ENCODE measurements at regions not wholly inside any gene's neighbourhood (a gene's known extent, or its start where the extent isn't known, plus 50 kb on each side); places are given as distances from the start of the nearest gene placed in this dataset.
"Not testable (repeated sequence)": the region's sequence is repeated elsewhere in the genome, so short reads cannot be mapped to it uniquely, and the experiment has no call there.

GRCh38 chr6:169106176-169106575 lies 147.5 kb downstream of the THBS2 start:
- ChIA-PET POLR2A (interaction anchor here (0.5 kb wide), 1 partner anchor 571 kb away, joined by 3 read pairs; no protein-coding TSS in a partner anchor), CTCF (no interaction called here)
- no peak for DNase-seq
- Mint-ChIP-seq H3K27ac (no peak overlapping the region), H3K27me3 (no peaks in the 10 kb centered on the region), H3K36me3 (ENCODE audit: low read depth) (no peaks in the 10 kb centered on the region), H3K4me1 (no peaks in the 10 kb centered on the region), H3K4me3 (no peak overlapping the region), H3K9me3 (no peaks in the 10 kb centered on the region)

- POLR2A ChIA-PET = no interaction called here
- Mint-ChIP-seq H3K27ac (no peak overlapping the region), H3K4me3 (no peak overlapping the region), H3K9me3 (no peaks in the 10 kb centered on the region), H3K27me3 (no peaks in the 10 kb centered on the region), H3K36me3 (ENCODE audit: low read depth) (no peaks in the 10 kb centered on the region), H3K4me1 (no peaks in the 10 kb centered on the region)
- CTCF ChIA-PET = no interaction called here
- DNase-seq = no peak
Measured at GRCh38 chr6:169101981-169102380, 151.7 kb downstream of the THBS2 start.

GRCh38 chr6:169101036-169101805 lies 152.4 kb downstream of the THBS2 start:
- Mint-ChIP-seq H3K4me1 (no peaks in the 10 kb centered on the region), H3K9me3 (no peaks in the 10 kb centered on the region), H3K27ac (no peak overlapping the region), H3K27me3 (no peaks in the 10 kb centered on the region), H3K36me3 (ENCODE audit: low read depth) (no peaks in the 10 kb centered on the region), H3K4me3 (no peak overlapping the region)
- no peak for DNase-seq
- ChIA-PET CTCF (no interaction called here), POLR2A (no interaction called here)

GRCh38 chr6:169099411-169100202 lies 154.0 kb downstream of the THBS2 start:
- Mint-ChIP-seq H3K27me3 (no peaks in the 10 kb centered on the region), H3K27ac (no peak overlapping the region), H3K9me3 (no peaks in the 10 kb centered on the region), H3K4me3 (no peak overlapping the region), H3K36me3 (ENCODE audit: low read depth) (no peaks in the 10 kb centered on the region), H3K4me1 (no peaks in the 10 kb centered on the region)
- ChIA-PET POLR2A (no interaction called here), CTCF (no interaction called here)
- no peak for DNase-seq

- not testable (repeated sequence) for H3K27me3 Mint-ChIP-seq, DNase-seq
Measured at GRCh38 chr6:169098651-169099050, 155.0 kb downstream of the THBS2 start.

GRCh38 chr6:169098116-169098515 lies 155.5 kb downstream of the THBS2 start:
- H3K4me1 Mint-ChIP-seq = no peaks in the 10 kb centered on the region
- no peaks in the 10 kb centered on the region for H3K27me3 Mint-ChIP-seq
- ChIA-PET POLR2A (no interaction called here), CTCF (no interaction called here)
- H3K27ac Mint-ChIP-seq = no peak overlapping the region
- DNase-seq = no peak
- H3K9me3 Mint-ChIP-seq = peaks cover 3% of the 10 kb centered on the region
- no peak overlapping the region for H3K4me3 Mint-ChIP-seq
- no peaks in the 10 kb centered on the region for H3K36me3 Mint-ChIP-seq (ENCODE audit: low read depth)

More at GRCh38 chr6:169098651-169099050, 155.0 kb downstream of the THBS2 start:
- CTCF ChIA-PET; H3K9me3 Mint-ChIP-seq; H3K4me1 Mint-ChIP-seq; POLR2A ChIA-PET; H3K36me3 Mint-ChIP-seq (ENCODE audit: low read depth); H3K4me3 Mint-ChIP-seq; H3K27ac Mint-ChIP-seq: not testable (repeated sequence)

- CTCF ChIA-PET = no interaction called here
- POLR2A ChIA-PET = no interaction called here
- no peak overlapping the region for H3K27ac Mint-ChIP-seq
- peaks cover 3% of the 10 kb centered on the region for H3K9me3 Mint-ChIP-seq
- DNase-seq = no peak
- H3K4me3 Mint-ChIP-seq = no peak overlapping the region
- H3K27me3 Mint-ChIP-seq = no peaks in the 10 kb centered on the region
- H3K36me3 Mint-ChIP-seq (ENCODE audit: low read depth) = no peaks in the 10 kb centered on the region
- no peaks in the 10 kb centered on the region for H3K4me1 Mint-ChIP-seq
Measured at GRCh38 chr6:169097381-169097959, 156.2 kb downstream of the THBS2 start.

GRCh38 chr6:169096388-169096787 lies 157.3 kb downstream of the THBS2 start:
- ChIA-PET CTCF (no interaction called here), POLR2A (no interaction called here)
- no peak overlapping the region for H3K27ac Mint-ChIP-seq
- no peak for DNase-seq
- H3K36me3 Mint-ChIP-seq (ENCODE audit: low read depth) = no peaks in the 10 kb centered on the region
- no peaks in the 10 kb centered on the region for H3K4me1 Mint-ChIP-seq
- H3K27me3 Mint-ChIP-seq = no peaks in the 10 kb centered on the region
- H3K9me3 Mint-ChIP-seq = peaks cover 7% of the 10 kb centered on the region
- H3K4me3 Mint-ChIP-seq = no peak overlapping the region

- H3K9me3 Mint-ChIP-seq = peaks cover 18% of the 10 kb centered on the region
- CTCF ChIA-PET = no interaction called here
Measured at GRCh38 chr6:169095153-169095552, 158.5 kb downstream of the THBS2 start.

GRCh38 chr6:169094552-169094950 lies 159.1 kb downstream of the THBS2 start:
- Mint-ChIP-seq H3K36me3 (ENCODE audit: low read depth) (no peaks in the 10 kb centered on the region), H3K4me1 (no peaks in the 10 kb centered on the region), H3K27me3 (no peaks in the 10 kb centered on the region), H3K9me3 (peaks cover 23% of the 10 kb centered on the region), H3K4me3 (no peak overlapping the region), H3K27ac (no peak overlapping the region)
- POLR2A ChIA-PET = no interaction called here
- no peak for DNase-seq
- CTCF ChIA-PET = no interaction called here

More at GRCh38 chr6:169095153-169095552, 158.5 kb downstream of the THBS2 start:
- POLR2A ChIA-PET = no interaction called here
- no peak for DNase-seq
- no peaks in the 10 kb centered on the region for H3K36me3 Mint-ChIP-seq (ENCODE audit: low read depth)
- no peaks in the 10 kb centered on the region for H3K27me3 Mint-ChIP-seq
- no peak overlapping the region for H3K27ac Mint-ChIP-seq
- H3K4me1 Mint-ChIP-seq = no peaks in the 10 kb centered on the region
- no peak overlapping the region for H3K4me3 Mint-ChIP-seq

GRCh38 chr6:169093770-169094551 lies 159.7 kb downstream of the THBS2 start:
- H3K4me1 Mint-ChIP-seq = no peaks in the 10 kb centered on the region
- ChIA-PET POLR2A (no interaction called here), CTCF (interaction anchor here (1.0 kb wide), 1 partner anchor 21 kb away, joined by 3 read pairs; no protein-coding TSS in a partner anchor)
- H3K4me3 Mint-ChIP-seq = no peak overlapping the region
- no peak overlapping the region for H3K27ac Mint-ChIP-seq
- no peak for DNase-seq
- no peaks in the 10 kb centered on the region for H3K27me3 Mint-ChIP-seq
- H3K9me3 Mint-ChIP-seq = peaks cover 24% of the 10 kb centered on the region
- no peaks in the 10 kb centered on the region for H3K36me3 Mint-ChIP-seq (ENCODE audit: low read depth)

GRCh38 chr6:169093066-169093723 lies 160.5 kb downstream of the THBS2 start:
- Mint-ChIP-seq H3K27me3 (no peaks in the 10 kb centered on the region), H3K4me1 (no peaks in the 10 kb centered on the region), H3K9me3 (peaks cover 27% of the 10 kb centered on the region), H3K36me3 (ENCODE audit: low read depth) (no peaks in the 10 kb centered on the region), H3K27ac (no peak overlapping the region), H3K4me3 (no peak overlapping the region)
- ChIA-PET POLR2A (no interaction called here), CTCF (interaction anchor here (0.7 to 1.0 kb wide), 2 partner anchors 22 to 768 kb away, joined by 3 read pairs; no protein-coding TSS in a partner anchor)
- no peak for DNase-seq

GRCh38 chr6:169092375-169092774 lies 161.3 kb downstream of the THBS2 start:
- H3K27ac Mint-ChIP-seq = no peak overlapping the region
- DNase-seq = no peak
- H3K4me1 Mint-ChIP-seq = no peaks in the 10 kb centered on the region
- H3K4me3 Mint-ChIP-seq = no peak overlapping the region
- no peaks in the 10 kb centered on the region for H3K36me3 Mint-ChIP-seq (ENCODE audit: low read depth)
- POLR2A ChIA-PET = no interaction called here
- CTCF ChIA-PET = no interaction called here
- no peaks in the 10 kb centered on the region for H3K27me3 Mint-ChIP-seq
- H3K9me3 Mint-ChIP-seq = peaks cover 27% of the 10 kb centered on the region
